BJ (cell line): ENCODE measurements at regions not wholly inside any gene's neighbourhood (a gene's known extent, or its start where the extent isn't known, plus 50 kb on each side); places are given as distances from the start of the nearest gene placed in this dataset.

Experiments
- CTCF ChIA-PET: fragments of 350-600 bp; formaldehyde crosslinking; extraction: SDS; loops from one replicate; lab custom pipeline; 2021; ENCODE audit warnings: antibody characterized with exemption, inconsistent platforms; lab: Yijun Ruan, JAX
- POLR2A ChIA-PET: fragments of 300-600 bp; sonication (Branson Sonifier 250); formaldehyde crosslinking; extraction: SDS; loops from one replicate; lab custom pipeline; 2021; ENCODE audit warnings: antibody characterized with exemption; lab: Charles Lee
- DNase-seq: peaks from one replicate; pipeline ENCODE4 v3.0.0-alpha.2; 2011; ENCODE audit warnings: low read depth
- H3K27me3 ChIP-seq: 2 replicates; pipeline ENCODE4 v1.6.0; 2011; ENCODE audit warnings: low read length; ENCODE audit not compliant: control insufficient read depth, insufficient read depth
- H3K36me3 ChIP-seq: 2 replicates; pipeline ENCODE4 v1.5.1; 2011; ENCODE audit warnings: low read length; ENCODE audit not compliant: control insufficient read depth, insufficient read depth
- H3K4me3 ChIP-seq: 2 replicates; pipeline ENCODE4 v1.5.1; 2011; ENCODE audit warnings: low read depth, mild to moderate bottlenecking, control low read depth, low read length
- TF ChIP-seq, protein P1 (sequence below): IDR thresholded peaks from 2 replicates; pipeline ENCODE4 v1.5.1; 2011; ENCODE audit warnings: low read depth, mild to moderate bottlenecking, control low read depth, inconsistent platforms, low read length, moderate library complexity; ENCODE audit not compliant: insufficient read depth

GRCh38 chr5:82855893-82856550, 221.2 kb downstream of the TMEM167A start:
- Histone ChIP-seq H3K27me3 (no peaks in the 10 kb centered on the region), H3K36me3 (no peaks in the 10 kb centered on the region), H3K4me3 (no peak overlapping the region)
- ChIA-PET POLR2A (no interaction called here), CTCF (no interaction called here)
- no peak for DNase-seq
- TF ChIP-seq, protein P1, sequence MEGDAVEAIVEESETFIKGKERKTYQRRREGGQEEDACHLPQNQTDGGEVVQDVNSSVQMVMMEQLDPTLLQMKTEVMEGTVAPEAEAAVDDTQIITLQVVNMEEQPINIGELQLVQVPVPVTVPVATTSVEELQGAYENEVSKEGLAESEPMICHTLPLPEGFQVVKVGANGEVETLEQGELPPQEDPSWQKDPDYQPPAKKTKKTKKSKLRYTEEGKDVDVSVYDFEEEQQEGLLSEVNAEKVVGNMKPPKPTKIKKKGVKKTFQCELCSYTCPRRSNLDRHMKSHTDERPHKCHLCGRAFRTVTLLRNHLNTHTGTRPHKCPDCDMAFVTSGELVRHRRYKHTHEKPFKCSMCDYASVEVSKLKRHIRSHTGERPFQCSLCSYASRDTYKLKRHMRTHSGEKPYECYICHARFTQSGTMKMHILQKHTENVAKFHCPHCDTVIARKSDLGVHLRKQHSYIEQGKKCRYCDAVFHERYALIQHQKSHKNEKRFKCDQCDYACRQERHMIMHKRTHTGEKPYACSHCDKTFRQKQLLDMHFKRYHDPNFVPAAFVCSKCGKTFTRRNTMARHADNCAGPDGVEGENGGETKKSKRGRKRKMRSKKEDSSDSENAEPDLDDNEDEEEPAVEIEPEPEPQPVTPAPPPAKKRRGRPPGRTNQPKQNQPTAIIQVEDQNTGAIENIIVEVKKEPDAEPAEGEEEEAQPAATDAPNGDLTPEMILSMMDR, result no peak

- H3K36me3 ChIP-seq, result no peaks in the 10 kb centered on the region
- CTCF ChIA-PET, result no interaction called here
- POLR2A ChIA-PET, result no interaction called here
Measured at GRCh38 chr5:82854956-82855355, 222.2 kb downstream of the TMEM167A start.

DNA sequence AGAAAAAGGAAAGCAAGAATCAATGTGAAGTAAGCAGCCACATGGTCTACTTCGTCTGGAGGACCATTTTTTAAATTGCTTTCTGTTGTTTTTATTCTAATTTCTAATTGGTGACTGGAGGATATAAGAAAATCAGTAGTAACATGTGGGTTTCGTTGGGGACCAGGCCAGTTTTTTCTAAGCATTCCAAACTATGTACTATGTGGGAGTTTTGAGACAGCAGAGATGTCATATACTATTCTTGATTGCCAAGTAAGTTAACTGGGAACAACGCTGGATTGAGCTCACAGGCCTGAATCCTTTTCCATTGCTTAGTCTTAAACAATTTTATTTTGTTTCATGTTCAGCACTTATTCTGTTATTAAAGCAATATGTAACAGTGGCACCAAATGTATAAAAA, 225.7 kb downstream of the TMEM167A start:
- H3K4me3 ChIP-seq, result no peak overlapping the region
- no peak for DNase-seq
- CTCF ChIA-PET, result interaction anchor here (0.6 kb wide), 1 partner anchor 10 kb away, joined by 3 read pairs; no protein-coding TSS in a partner anchor

More at GRCh38 chr5:82854956-82855355, 222.2 kb downstream of the TMEM167A start:
- H3K27me3 ChIP-seq, result no peaks in the 10 kb centered on the region
- TF ChIP-seq, protein P1, result no peak
- no peak for DNase-seq
- H3K4me3 ChIP-seq, result no peak overlapping the region

DNA sequence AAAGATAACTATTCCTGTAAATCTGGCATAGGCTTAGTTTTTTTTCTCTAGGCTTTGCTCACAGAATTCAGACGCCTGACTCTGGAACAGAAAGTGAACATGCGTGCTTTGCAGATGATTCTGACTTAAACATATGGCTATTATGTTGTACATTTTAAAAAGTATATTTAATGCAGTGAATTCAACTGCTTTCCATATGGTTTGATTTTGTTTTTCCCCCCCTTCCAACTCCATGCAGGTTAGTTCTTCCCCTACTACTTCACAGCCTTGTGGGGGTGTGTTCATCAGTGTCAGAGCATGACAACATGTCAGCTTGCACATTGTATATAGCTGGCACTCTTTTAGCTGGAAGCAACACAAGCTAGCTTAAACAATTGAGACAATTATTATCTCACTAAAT, 226.8 kb downstream of the TMEM167A start:
- CTCF ChIA-PET, result no interaction called here
- no peak for DNase-seq
- Histone ChIP-seq H3K27me3 (no peaks in the 10 kb centered on the region), H3K36me3 (no peaks in the 10 kb centered on the region), H3K4me3 (no peak overlapping the region)
- POLR2A ChIA-PET, result no interaction called here
- TF ChIP-seq, protein P1, result no peak

More for the DNA sequence above, 225.7 kb downstream of the TMEM167A start:
- POLR2A ChIA-PET, result no interaction called here
- no peaks in the 10 kb centered on the region for H3K27me3 ChIP-seq
- no peaks in the 10 kb centered on the region for H3K36me3 ChIP-seq
- TF ChIP-seq, protein P1, result no peak

- ChIA-PET CTCF (no interaction called here), POLR2A (no interaction called here)
- H3K4me3 ChIP-seq, result no peak overlapping the region
- no peaks in the 10 kb centered on the region for H3K27me3 ChIP-seq
- H3K36me3 ChIP-seq, result no peaks in the 10 kb centered on the region
- TF ChIP-seq, protein P1, result no peak
- DNase-seq, result no peak
Measured at GRCh38 chr5:82849885-82850284, 227.3 kb downstream of the TMEM167A start.
